Kidney glomerular epithelial cell (primary cell): ENCODE measurements at regions not wholly inside any gene's neighbourhood (a gene's known extent, or its start where the extent isn't known, plus 50 kb on each side); places are given as distances from the start of the nearest gene placed in this dataset.

Experiments
- DNase-seq: peaks from one replicate; lab custom pipeline; 2025; lab: John Stamatoyannopoulos, UW

GRCh38 chr9:95620722-95621121 is 104.0 kb upstream of the PTCH1 start:
- no peak for DNase-seq

- no peak for DNase-seq
Measured at GRCh38 chr9:95620314-95620713, 103.5 kb upstream of the PTCH1 start.

GRCh38 chr9:95615246-95615645 is 98.5 kb upstream of the PTCH1 start:
- no peak for DNase-seq

GRCh38 chr9:95613670-95614069 is 96.9 kb upstream of the PTCH1 start:
- DNase-seq, result no peak

- no peak for DNase-seq
Measured at GRCh38 chr9:95611354-95611753, 94.6 kb upstream of the PTCH1 start.

GRCh38 chr9:95610006-95610785 is 93.4 kb upstream of the PTCH1 start:
- DNase-seq, result no peak

GRCh38 chr9:95609426-95609825 is 92.7 kb upstream of the PTCH1 start:
- DNase-seq, result no peak

- no peak for DNase-seq
Measured at GRCh38 chr9:95608341-95608740, 91.6 kb upstream of the PTCH1 start.

- no peak for DNase-seq
Measured at GRCh38 chr9:95607507-95607906, 90.7 kb upstream of the PTCH1 start.

- no peak for DNase-seq
Measured at GRCh38 chr9:95606489-95607350, 89.9 kb upstream of the PTCH1 start.

- DNase-seq, result no peak
Measured at GRCh38 chr9:95605816-95606488, 89.2 kb upstream of the PTCH1 start.

GRCh38 chr9:95605101-95605500 is 88.3 kb upstream of the PTCH1 start:
- DNase-seq, result no peak

GRCh38 chr9:95598236-95598635 is 81.5 kb upstream of the PTCH1 start:
- DNase-seq, result no peak

GRCh38 chr9:95595721-95596295 is 79.0 kb upstream of the PTCH1 start:
- DNase-seq, result no peak

GRCh38 chr9:95592931-95593330 is 76.2 kb upstream of the PTCH1 start:
- no peak for DNase-seq

- peak; percentile 54 for DNase-seq
Measured at GRCh38 chr9:95588724-95589588, 72.2 kb upstream of the PTCH1 start.

- DNase-seq, result no peak
Measured at GRCh38 chr9:95587021-95587964, 70.5 kb upstream of the PTCH1 start.

GRCh38 chr9:95586326-95586725 is 69.6 kb upstream of the PTCH1 start:
- no peak for DNase-seq

- DNase-seq, result no peak
Measured at GRCh38 chr9:95585824-95586223, 69.1 kb upstream of the PTCH1 start.

GRCh38 chr9:95584176-95584575 is 67.4 kb upstream of the PTCH1 start:
- DNase-seq, result no peak
